K562 (cell line): ENCODE measurements at regions not wholly inside any gene's neighbourhood (a gene's known extent, or its start where the extent isn't known, plus 50 kb on each side); places are given as distances from the start of the nearest gene placed in this dataset.

ENCODE experiments used
- ATAC-seq: fragments of 200-7000 bp; cut with Tn5 transposase; 3 replicates; pipeline ENCODE4 v1.9.1; 2020; ENCODE audit warnings: moderate library complexity
- BruUV-seq: library from RNA; stranded (reverse); fragments of 400-500 nt; replicated peaks from 2 replicates; lab custom pipeline; 2021; lab: Mats Ljungman, UMichigan
- CTCF ChIA-PET: fragments of 300-600 bp; formaldehyde crosslinking; extraction: SDS; loops from one replicate; lab custom pipeline; 2021; ENCODE audit warnings: low intra/inter-chr PET ratio; lab: Yijun Ruan, JAX
- POLR2A ChIA-PET: fragments of 300-600, 350-650 bp; sonication (Branson Sonifier 250); formaldehyde crosslinking; extraction: SDS; loops from one replicate; lab custom pipeline; 2021; ENCODE audit warnings: antibody characterized with exemption, inconsistent platforms; lab: Yijun Ruan, JAX
- DNase-seq, 4 experiments: peaks; one replicate each; pipeline versions ENCODE4 v3.0.0 to v3.0.0-alpha.2; 2011 to 2018; ENCODE audit warnings: low spot score in 3 of 4, mixed read lengths in 3 of 4; ENCODE audit errors: extremely low read depth in 1 of 4
- FAIRE-seq: peaks from 2 replicates; lab custom pipeline; 2011; peaks lifted over from hg19 to GRCh38; lab: Jason Lieb, UNC
- H2AFZ ChIP-seq: 2 replicates; pipeline ENCODE4 v1.6.0; 2011; ENCODE audit warnings: low read depth, low read length, control low read depth, inconsistent platforms
- H3K27ac ChIP-seq: fragments of 200-600 bp; 3 replicates; pipeline ENCODE4 v1.8.0; 2011; ENCODE audit warnings: low read depth, mild to moderate bottlenecking, control low read depth, inconsistent platforms, low read length, moderate library complexity, mixed read lengths; ENCODE audit errors: extremely low read depth
- H3K27me3 ChIP-seq, 2 experiments: fragments of 300-600 bp in 1 of 2; 2 replicates in 1 of 2; 3 replicates in 1 of 2; pipeline versions ENCODE4 v1.6.0 to v1.8.0; 2011; ENCODE audit warnings: inconsistent platforms in 2 of 2, low read length in 2 of 2, mild to moderate bottlenecking in 1 of 2, mixed read lengths in 1 of 2, moderate library complexity in 1 of 2; ENCODE audit not compliant: control insufficient read depth in 2 of 2, insufficient read depth in 2 of 2
- H3K36me3 ChIP-seq: fragments of 300-600 bp; 3 replicates; pipeline ENCODE4 v1.8.0; 2011; ENCODE audit warnings: mild to moderate bottlenecking, low read length, inconsistent platforms; ENCODE audit not compliant: control insufficient read depth, insufficient read depth
- H3K4me1 ChIP-seq, 2 experiments: fragments of 200-600 bp in 1 of 2; replicated peaks in 1 of 2; 2 replicates in 1 of 2; 3 replicates in 1 of 2; pipeline versions ENCODE4 v1.5.1 to v1.8.0; 2011; ENCODE audit warnings: inconsistent platforms in 2 of 2, low read length in 2 of 2, mild to moderate bottlenecking in 1 of 2, mixed read lengths in 1 of 2, moderate library complexity in 1 of 2; ENCODE audit not compliant: control insufficient read depth in 2 of 2, insufficient read depth in 2 of 2
- H3K4me2 ChIP-seq: 2 replicates; pipeline ENCODE4 v1.6.1; 2011; ENCODE audit warnings: low read length, control low read depth, inconsistent platforms, mixed read lengths; ENCODE audit not compliant: insufficient read depth
- H3K4me3 ChIP-seq: fragments of 200-600 bp; sonication (generic), shearing (Covaris generic); 2 replicates; pipeline ENCODE4 v1.5.1; 2016; ENCODE audit warnings: control low read depth, inconsistent platforms
- H3K79me2 ChIP-seq: fragments of 200-600 bp; 3 replicates; pipeline ENCODE4 v1.8.0; 2011; ENCODE audit warnings: low read length, inconsistent platforms; ENCODE audit not compliant: control insufficient read depth, insufficient read depth
- H3K9ac ChIP-seq, 2 experiments: 2 replicates each; pipeline versions ENCODE4 v1.6.0 to v1.6.1; 2011; ENCODE audit warnings: low read depth in 2 of 2, low read length in 2 of 2, control low read depth in 1 of 2, inconsistent platforms in 1 of 2, mild to moderate bottlenecking in 1 of 2, mixed read lengths in 1 of 2; ENCODE audit not compliant: insufficient read depth in 1 of 2
- H3K9me1 ChIP-seq: one replicate; pipeline ENCODE4 v1.6.0; 2011; ENCODE audit warnings: inconsistent platforms, mild to moderate bottlenecking, low read length, moderate library complexity; ENCODE audit not compliant: control insufficient read depth, insufficient read depth
- H3K9me3 ChIP-seq: replicated peaks from 2 replicates; pipeline ENCODE4 v1.5.1; 2011; ENCODE audit warnings: low read depth, low read length, inconsistent platforms; ENCODE audit not compliant: control insufficient read depth, insufficient read depth
- H4K20me1 ChIP-seq: replicated peaks from 2 replicates; pipeline ENCODE4 v1.6.1; 2011; ENCODE audit warnings: low read length, inconsistent platforms, mixed read lengths; ENCODE audit not compliant: control insufficient read depth, insufficient read depth
- BCL6 ChIP-seq: fragments of 250-450 bp; sonication (Bioruptor Pico); IDR thresholded peaks from 2 replicates; pipeline ENCODE4 v1.4.0; 2020
- ETS2 ChIP-seq: IDR thresholded peaks from 2 replicates; pipeline ENCODE4 v1.6.1; 2016; ENCODE audit warnings: borderline replicate concordance, missing genetic modification characterization, mild to moderate bottlenecking, moderate library complexity, missing compliant biosample characterization; ENCODE audit not compliant: poor library complexity, severe bottlenecking
- TCFL5 ChIP-seq: fragments of 250-450 bp; sonication (Bioruptor Pico); conservative IDR thresholded peaks from 2 replicates; pipeline ENCODE4 v1.6.1; 2021; ENCODE audit warnings: mild to moderate bottlenecking, moderate library complexity, matching md5 sums
- ZBTB7A ChIP-seq: IDR thresholded peaks from 2 replicates; pipeline ENCODE4 v1.6.1; 2011; ENCODE audit warnings: low read depth, mild to moderate bottlenecking, low read length, moderate library complexity, borderline replicate concordance; ENCODE audit not compliant: control insufficient read depth
- ZFP36 ChIP-seq: fragments of 150-350 bp; IDR thresholded peaks from 2 replicates; pipeline ENCODE4 v1.6.1; 2018; ENCODE audit warnings: low read length, low read depth; ENCODE audit not compliant: partially characterized antibody
- ZNF212 ChIP-seq: fragments of 450-650 bp; formaldehyde crosslinking; IDR thresholded peaks from 2 replicates; pipeline ENCODE4 v1.4.0; 2020; ENCODE audit warnings: mild to moderate bottlenecking
- ZNF24 ChIP-seq: fragments of 450-650 bp; IDR thresholded peaks from 2 replicates; pipeline ENCODE4 v1.6.1; 2016
- ZNF280A ChIP-seq: fragments of 450-650 bp; IDR thresholded peaks from 2 replicates; pipeline ENCODE4 v1.6.1; 2018; ENCODE audit warnings: mild to moderate bottlenecking, low read depth; ENCODE audit not compliant: partially characterized antibody
- ZNF431 ChIP-seq: sonication (generic); formaldehyde crosslinking; IDR thresholded peaks from 2 replicates; pipeline ENCODE4 v1.8.0; 2022; ENCODE audit warnings: mild to moderate bottlenecking, missing genetic modification reagents
- in situ Hi-C: fragments of 300-500 bp; cut with MboI; formaldehyde crosslinking; loops from 4 replicates; pipeline ENCODE4 v1.15.0; 2018; ENCODE audit warnings: inconsistent platforms, mixed read lengths
- intact Hi-C: fragments of 100-400 bp; cut with micrococcal nuclease; formaldehyde crosslinking; loops from 2 replicates; pipeline ENCODE4 v1.14.2; 2022

- TF ChIP-seq ZNF280A (no peak), BCL6 (CRISPR knock-in tag) (no peak), ZNF24 (no peak), ZFP36 (no peak), ZBTB7A (no peak), ZNF212 (CRISPR knock-in tag) (no peak)
Measured at GRCh38 chr9:89972535-89972934, 367.7 kb downstream of the GADD45G start (continued).

GRCh38 chr9:89974582-89974981 is 369.8 kb downstream of the GADD45G start:
- H3K9ac ChIP-seq, result no peak overlapping the region
- POLR2A ChIA-PET, result no interaction called here
- ATAC-seq (no peak), DNase-seq (no peak), FAIRE-seq (no peak)
- TF ChIP-seq TCFL5 (CRISPR knock-in tag), result no peak
- TF ChIP-seq ETS2, result no peak
- TF ChIP-seq ZNF431, result no peak
- no peak overlapping the region for H2AFZ ChIP-seq
- CTCF ChIA-PET, result no interaction called here
- H4K20me1 ChIP-seq, result no peaks in the 10 kb centered on the region
- H3K4me3 ChIP-seq, result no peak overlapping the region
- H3K27ac ChIP-seq, result no peak overlapping the region
- H3K36me3 ChIP-seq, result no peaks in the 10 kb centered on the region
- no peak overlapping the region for H3K4me2 ChIP-seq
- no peaks in the 10 kb centered on the region for H3K9me1 ChIP-seq
- in situ Hi-C loops, result no loop called here
- intact Hi-C loops, result no loop called here
- H3K9me3 ChIP-seq, result no peaks in the 10 kb centered on the region
- no peaks in the 10 kb centered on the region for H3K4me1 ChIP-seq
- H3K27me3 ChIP-seq, result peaks cover 0 to 5% of the 10 kb centered on the region in 2 experiments; a peak in 3 of 5 replicates
- H3K79me2 ChIP-seq, result no peaks in the 10 kb centered on the region
- BruUV-seq, result no TSS peak
